CD4-positive, alpha-beta T cell treated with Interleukin-15 for 4 hours (primary cell): ENCODE measurements at regions not wholly inside any gene's neighbourhood (a gene's known extent, or its start where the extent isn't known, plus 50 kb on each side); places are given as distances from the start of the nearest gene placed in this dataset.
"Not testable (repeated sequence)": the region's sequence is repeated elsewhere in the genome, so short reads cannot be mapped to it uniquely, and the experiment has no call there.

Source experiments
- DNase-seq: peaks from one replicate; pipeline ENCODE4 v3.0.0-alpha.2; 2020; ENCODE audit warnings: low spot score

- DNase-seq, result no peak
Observed at GRCh38 chr14:106729551-106729950, 1203.2 kb downstream of the TMEM121 start.

- DNase-seq, result no peak
Observed at GRCh38 chr14:106733771-106734170, 1207.4 kb downstream of the TMEM121 start.

GRCh38 chr14:106737021-106737420, 1210.6 kb downstream of the TMEM121 start:
- DNase-seq, result peak; percentile 40

- no peak for DNase-seq
Observed at GRCh38 chr14:106738075-106738474, 1211.7 kb downstream of the TMEM121 start.

- not testable (repeated sequence) for DNase-seq
Observed at GRCh38 chr14:106738598-106739258, 1212.3 kb downstream of the TMEM121 start.

- DNase-seq, result peak; percentile 80
Observed at GRCh38 chr14:106741086-106741827, 1214.9 kb downstream of the TMEM121 start.

- DNase-seq, result peak; percentile 26
Observed at GRCh38 chr14:106745016-106745767, 1218.8 kb downstream of the TMEM121 start.

GRCh38 chr14:106750089-106750488, 1223.7 kb downstream of the TMEM121 start:
- DNase-seq, result not testable (repeated sequence)

- DNase-seq, result not testable (repeated sequence)
Observed at GRCh38 chr14:106753751-106754150, 1227.4 kb downstream of the TMEM121 start.

GRCh38 chr14:106757444-106757843, 1231.1 kb downstream of the TMEM121 start:
- DNase-seq, result not testable (repeated sequence)

- DNase-seq, result peak; percentile 24
Observed at GRCh38 chr14:106761886-106762816, 1235.8 kb downstream of the TMEM121 start.

GRCh38 chr14:106764968-106765369, 1238.6 kb downstream of the TMEM121 start:
- DNase-seq, result peak; percentile 41

GRCh38 chr14:106766145-106766544, 1239.8 kb downstream of the TMEM121 start:
- no peak for DNase-seq

GRCh38 chr14:106766551-106767277, 1240.3 kb downstream of the TMEM121 start:
- DNase-seq, result peak; percentile 47

GRCh38 chr14:106768230-106768629, 1241.8 kb downstream of the TMEM121 start:
- DNase-seq, result not testable (repeated sequence)

GRCh38 chr14:106768972-106769700, 1242.8 kb downstream of the TMEM121 start:
- not testable (repeated sequence) for DNase-seq

- DNase-seq, result peak; percentile 27
Observed at GRCh38 chr14:106770158-106770672, 1243.8 kb downstream of the TMEM121 start.

GRCh38 chr14:106774889-106775480, 1248.6 kb downstream of the TMEM121 start:
- peak; percentile 85 for DNase-seq

- no peak for DNase-seq
Observed at GRCh38 chr14:106776395-106776983, 1250.1 kb downstream of the TMEM121 start.
